Testis (tissue), 2 donors: ENCODE measurements at regions not wholly inside any gene's neighbourhood (a gene's known extent, or its start where the extent isn't known, plus 50 kb on each side); places are given as distances from the start of the nearest gene placed in this dataset.

ENCODE experiments used
- DNase-seq: peaks from one replicate; pipeline ENCODE4 v3.0.0-alpha.2; 2019
- H3K27ac ChIP-seq, 2 donors: fragments of 200-600 bp; sonication (generic); one replicate each; pipeline ENCODE4 v1.5.1; 2019
- H3K27me3 ChIP-seq: fragments of 200-600 bp; sonication (generic); one replicate; pipeline ENCODE4 v1.5.1; 2019
- H3K36me3 ChIP-seq: fragments of 200-600 bp; sonication (generic); one replicate; pipeline ENCODE4 v1.5.1; 2017; ENCODE audit warnings: low read depth; ENCODE audit errors: missing control alignments
- H3K4me1 ChIP-seq: fragments of 200-600 bp; sonication (generic); one replicate; pipeline ENCODE4 v1.5.1; 2019
- H3K4me3 ChIP-seq, 2 donors: fragments of 200-600 bp; sonication (generic); one replicate each; pipeline ENCODE4 v1.5.1; 2017 to 2019
- H3K9me3 ChIP-seq: fragments of 200-600 bp; sonication (generic); one replicate; pipeline ENCODE4 v1.5.1; 2017
- POLR2A ChIP-seq: fragments of 450-650 bp; IDR thresholded peaks from one replicate; pipeline ENCODE4 v1.6.1; 2017; ENCODE audit warnings: antibody characterized with exemption, mild to moderate bottlenecking, moderate library complexity
- WGBS, 2 donors: methylation state at CpG; one replicate each; pipeline ENCODE4 v1.1.5; 2018; 5-methylcytosine and 5-hydroxymethylcytosine counted together
- intact Hi-C: fragments of 100-400 bp; cut with DNase I; formaldehyde crosslinking; loops from one replicate; pipeline ENCODE4 v1.15.1; 2023; ENCODE audit warnings: low total_unique reads
- TF ChIP-seq, protein P1 (sequence below), 3 experiments: fragments of 450-650 bp in 2 of 3; fragments of 200-600 bp in 1 of 3; sonication (generic) in 1 of 3; IDR thresholded peaks; one replicate each; pipeline ENCODE4 v1.5.1; 2016 to 2019; ENCODE audit warnings: antibody characterized with exemption in 3 of 3, mild to moderate bottlenecking in 2 of 3, moderate library complexity in 1 of 3

DNA sequence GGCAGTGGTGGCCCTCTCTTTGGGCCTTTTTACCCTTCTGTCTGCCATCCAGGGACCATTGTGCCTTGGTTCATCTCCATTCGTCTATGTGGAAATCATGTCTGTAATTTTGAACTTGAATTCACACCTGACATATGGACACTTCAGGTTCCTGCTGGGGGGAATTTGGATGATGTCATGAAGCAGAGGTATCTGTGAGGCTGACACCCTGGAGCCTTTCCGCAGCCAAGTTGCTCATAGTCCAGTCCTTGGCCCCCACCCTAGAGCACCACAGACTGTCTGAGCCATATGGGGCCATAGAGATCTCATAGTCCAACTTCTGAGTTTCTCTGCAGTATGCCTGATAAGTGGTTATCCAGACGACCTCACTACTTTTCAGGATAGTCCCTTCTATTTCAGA is 147.7 kb upstream of the CACNA1E start:
- no peak for DNase-seq
- Histone ChIP-seq H3K4me3 (no peak overlapping the region), H3K4me1 (no peaks in the 10 kb centered on the region), H3K27ac (no peak overlapping the region), H3K9me3 (no peaks in the 10 kb centered on the region), H3K27me3 (no peaks in the 10 kb centered on the region), H3K36me3 (no peaks in the 10 kb centered on the region)
- 84 to 89% methylated on average over 3 of the region's 3 CpGs for WGBS, 2 donors
- TF ChIP-seq POLR2A = no peak
- TF ChIP-seq, protein P1, sequence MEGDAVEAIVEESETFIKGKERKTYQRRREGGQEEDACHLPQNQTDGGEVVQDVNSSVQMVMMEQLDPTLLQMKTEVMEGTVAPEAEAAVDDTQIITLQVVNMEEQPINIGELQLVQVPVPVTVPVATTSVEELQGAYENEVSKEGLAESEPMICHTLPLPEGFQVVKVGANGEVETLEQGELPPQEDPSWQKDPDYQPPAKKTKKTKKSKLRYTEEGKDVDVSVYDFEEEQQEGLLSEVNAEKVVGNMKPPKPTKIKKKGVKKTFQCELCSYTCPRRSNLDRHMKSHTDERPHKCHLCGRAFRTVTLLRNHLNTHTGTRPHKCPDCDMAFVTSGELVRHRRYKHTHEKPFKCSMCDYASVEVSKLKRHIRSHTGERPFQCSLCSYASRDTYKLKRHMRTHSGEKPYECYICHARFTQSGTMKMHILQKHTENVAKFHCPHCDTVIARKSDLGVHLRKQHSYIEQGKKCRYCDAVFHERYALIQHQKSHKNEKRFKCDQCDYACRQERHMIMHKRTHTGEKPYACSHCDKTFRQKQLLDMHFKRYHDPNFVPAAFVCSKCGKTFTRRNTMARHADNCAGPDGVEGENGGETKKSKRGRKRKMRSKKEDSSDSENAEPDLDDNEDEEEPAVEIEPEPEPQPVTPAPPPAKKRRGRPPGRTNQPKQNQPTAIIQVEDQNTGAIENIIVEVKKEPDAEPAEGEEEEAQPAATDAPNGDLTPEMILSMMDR (IDR thresholded peaks at IDR 0.05) = no peak
- intact Hi-C loops = no loop called here

DNA sequence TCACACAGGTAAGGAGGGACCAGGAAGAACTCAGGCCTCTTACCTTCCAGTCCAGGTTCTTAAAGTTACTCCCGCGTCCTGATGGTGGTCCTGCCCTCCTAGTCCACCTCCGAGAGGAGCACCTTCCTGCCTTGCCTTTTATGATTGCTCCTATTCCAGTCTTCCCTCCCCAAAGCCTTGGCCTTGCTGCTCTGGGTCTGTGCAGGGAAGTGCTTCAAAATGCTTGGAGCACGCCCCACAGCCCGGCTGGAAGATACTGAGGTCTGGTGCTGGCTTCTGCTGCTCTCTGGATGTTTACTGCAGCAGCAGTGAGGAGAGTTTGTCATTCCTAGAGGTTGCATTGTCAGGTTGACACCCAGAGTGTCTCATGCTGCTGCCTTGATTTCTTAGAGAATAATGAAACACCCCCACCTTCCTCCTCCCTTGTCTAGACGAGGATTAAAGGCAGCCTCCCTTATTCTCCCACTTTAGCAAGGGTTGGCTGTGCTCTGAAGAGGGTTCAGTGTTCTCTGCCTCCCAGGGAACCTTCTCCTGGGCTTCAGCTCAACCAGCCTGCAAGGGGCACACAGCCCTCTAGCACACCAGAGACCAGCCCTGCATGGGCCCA is 142.2 kb upstream of the CACNA1E start:
- intact Hi-C loops = no loop called here
- WGBS, 2 donors = 80 to 83% methylated on average over 5 to 6 of the region's 6 CpGs
- no peaks in the 10 kb centered on the region for H3K36me3 ChIP-seq
- H3K27ac ChIP-seq = no peak overlapping the region
- TF ChIP-seq, protein P1 (IDR thresholded peaks at IDR 0.05) = no peak
- TF ChIP-seq POLR2A = no peak
- H3K9me3 ChIP-seq = no peaks in the 10 kb centered on the region
- H3K27me3 ChIP-seq = no peaks in the 10 kb centered on the region
- H3K4me3 ChIP-seq = no peak overlapping the region
- no peak for DNase-seq
- no peaks in the 10 kb centered on the region for H3K4me1 ChIP-seq

DNA sequence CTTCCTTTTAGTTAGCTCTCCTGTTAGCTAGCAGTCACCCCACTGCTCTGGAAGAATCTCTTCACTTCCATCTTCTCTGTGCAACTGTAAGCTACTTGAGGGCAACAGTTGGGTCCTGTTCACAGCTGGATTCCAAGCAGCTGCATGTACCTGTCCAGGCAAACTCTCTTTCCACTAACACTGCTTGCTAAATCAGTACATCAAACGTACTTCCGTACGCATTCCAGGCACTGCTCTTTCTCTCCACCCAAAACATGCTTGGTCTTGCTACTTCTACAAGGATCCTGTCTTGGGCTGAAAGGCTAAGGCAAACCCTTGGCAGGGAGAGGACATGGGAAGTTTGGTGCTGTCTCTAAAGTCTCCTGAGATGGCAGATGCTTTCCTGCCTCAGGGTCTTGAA is 139.2 kb upstream of the CACNA1E start:
- no peaks in the 10 kb centered on the region for H3K36me3 ChIP-seq
- 95 to 100% methylated on average over 3 of the region's 3 CpGs for WGBS, 2 donors
- no peak overlapping the region for H3K27ac ChIP-seq
- H3K4me1 ChIP-seq = no peaks in the 10 kb centered on the region
- H3K27me3 ChIP-seq = no peaks in the 10 kb centered on the region
- TF ChIP-seq, protein P1 (IDR thresholded peaks at IDR 0.05) = no peak
- no peak for TF ChIP-seq POLR2A
- no peak overlapping the region for H3K4me3 ChIP-seq
- intact Hi-C loops = no loop called here
- H3K9me3 ChIP-seq = no peaks in the 10 kb centered on the region
- DNase-seq = no peak

DNA sequence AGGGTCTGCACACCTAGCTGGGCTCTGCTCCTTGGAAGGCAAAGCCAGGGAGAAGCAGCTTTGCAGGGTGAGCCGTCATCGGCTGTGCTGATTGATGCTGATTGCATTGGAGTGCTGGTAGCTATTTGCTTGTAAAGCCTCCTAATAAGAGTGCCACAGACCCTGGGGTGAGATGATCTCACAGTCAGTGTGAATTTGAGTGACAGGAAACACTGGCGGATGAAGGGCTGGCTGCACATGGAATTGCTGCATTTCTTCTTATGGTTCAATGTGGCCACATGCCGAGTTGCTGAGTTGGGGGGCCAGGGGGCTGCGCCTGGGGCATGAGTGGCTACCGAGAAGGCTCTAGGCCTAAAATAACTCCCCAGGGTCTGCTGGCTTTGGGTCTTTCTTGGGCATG is 138.2 kb upstream of the CACNA1E start:
- intact Hi-C loops = no loop called here
- H3K27me3 ChIP-seq = no peaks in the 10 kb centered on the region
- TF ChIP-seq POLR2A = no peak
- TF ChIP-seq, protein P1 (IDR thresholded peaks at IDR 0.05) = no peak
- no peak for DNase-seq
- no peaks in the 10 kb centered on the region for H3K9me3 ChIP-seq
- H3K36me3 ChIP-seq = no peaks in the 10 kb centered on the region
- H3K27ac ChIP-seq = no peak overlapping the region
- WGBS, 2 donors = 67 to 75% methylated on average over 5 to 6 of the region's 6 CpGs
- H3K4me1 ChIP-seq = no peaks in the 10 kb centered on the region
- H3K4me3 ChIP-seq = no peak overlapping the region
